Panc1 (cell line): ENCODE measurements at regions not wholly inside any gene's neighbourhood (a gene's known extent, or its start where the extent isn't known, plus 50 kb on each side); places are given as distances from the start of the nearest gene placed in this dataset.
"Not testable (repeated sequence)": the region's sequence is repeated elsewhere in the genome, so short reads cannot be mapped to it uniquely, and the experiment has no call there.

Experiments
- ATAC-seq: fragments of 200-7000 bp; cut with Tn5 transposase; 2 replicates; pipeline ENCODE4 v1.9.1; 2020; ENCODE audit warnings: mild to moderate bottlenecking, moderate library complexity
- BruUV-seq: library from RNA; stranded (reverse); fragments of 400-500 nt; replicated peaks from 2 replicates; lab custom pipeline; 2021; lab: Mats Ljungman, UMichigan
- CTCF ChIA-PET: fragments of 300-600 bp; sonication (Branson Sonifier 250); formaldehyde crosslinking; loops from one replicate; lab custom pipeline; 2022; ENCODE audit warnings: antibody characterized with exemption; lab: Charles Lee
- POLR2A ChIA-PET: fragments of 300-600 bp; sonication (Branson Sonifier 250); formaldehyde crosslinking; loops from one replicate; lab custom pipeline; 2022; ENCODE audit warnings: antibody characterized with exemption; lab: Charles Lee
- DNase-seq: peaks from one replicate; pipeline ENCODE4 v3.0.0-alpha.2; 2010; ENCODE audit warnings: low read depth, low spot score
- H3K27ac ChIP-seq: 2 replicates; pipeline ENCODE4 v1.5.1; 2011; ENCODE audit warnings: mild to moderate bottlenecking, low read length, inconsistent platforms
- H3K27me3 ChIP-seq: fragments of 200-500 bp; sonication (Bioruptor generic); 2 replicates; pipeline ENCODE4 v1.6.0; 2014; ENCODE audit warnings: low read length, inconsistent platforms; ENCODE audit not compliant: control insufficient read depth, insufficient read depth
- H3K36me3 ChIP-seq: fragments of 200-500 bp; sonication (Bioruptor generic); 2 replicates; pipeline ENCODE4 v1.5.1; 2014; ENCODE audit warnings: inconsistent platforms, mild to moderate bottlenecking, low read length, moderate library complexity; ENCODE audit not compliant: control insufficient read depth, insufficient read depth
- H3K4me1 ChIP-seq: 2 replicates; pipeline ENCODE4 v1.5.1; 2011; ENCODE audit warnings: inconsistent platforms, mild to moderate bottlenecking, low read length, moderate library complexity; ENCODE audit not compliant: control insufficient read depth, insufficient read depth
- H3K4me3 ChIP-seq, 2 experiments: 2 replicates each; pipeline ENCODE4 v1.5.1; 2011 to 2012; ENCODE audit warnings: low read depth in 2 of 2, low read length in 2 of 2, mild to moderate bottlenecking in 2 of 2, inconsistent platforms in 1 of 2, moderate library complexity in 1 of 2
- H3K9me3 ChIP-seq: fragments of 200-500 bp; sonication (Bioruptor generic); 2 replicates; pipeline ENCODE4 v1.5.1; 2014; ENCODE audit warnings: low read depth, mild to moderate bottlenecking, inconsistent platforms, low read length, moderate library complexity; ENCODE audit not compliant: control insufficient read depth, insufficient read depth
- CTCF ChIP-seq: fragments of 450-650 bp; IDR thresholded peaks from 2 replicates; pipeline ENCODE4 v1.5.1; 2017; ENCODE audit warnings: mild to moderate bottlenecking
- POLR2AphosphoS5 ChIP-seq: IDR thresholded peaks from 2 replicates; pipeline ENCODE4 v1.6.1; 2012; ENCODE audit warnings: mild to moderate bottlenecking, low read depth, low read length, moderate library complexity
- REST ChIP-seq, 2 experiments: IDR thresholded peaks; 2 replicates each; pipeline ENCODE4 v1.6.1; 2011 to 2012; ENCODE audit warnings: low read depth in 2 of 2, control low read depth in 1 of 2, low read length in 1 of 2, mild to moderate bottlenecking in 1 of 2, moderate library complexity in 1 of 2; ENCODE audit not compliant: insufficient read depth in 1 of 2
- SIN3A ChIP-seq: IDR thresholded peaks from 2 replicates; pipeline ENCODE4 v1.6.1; 2012; ENCODE audit warnings: low read depth, mild to moderate bottlenecking, low read length, moderate library complexity, borderline replicate concordance; ENCODE audit not compliant: insufficient read depth
- TCF7L2 ChIP-seq: IDR thresholded peaks from 2 replicates; pipeline ENCODE4 v1.6.1; 2011; ENCODE audit warnings: mild to moderate bottlenecking, low read depth, low read length, inconsistent platforms
- in situ Hi-C: cut with HindIII; loops from 2 replicates; pipeline ENCODE4 v1.10.0; 2016; ENCODE audit warnings: low sequenced_read_pairs, low pct_unique_long_range_greater_than_20kb
- intact Hi-C: fragments of 100-400 bp; cut with micrococcal nuclease; formaldehyde crosslinking; loops from one replicate; pipeline ENCODE4 v1.10.0; 2022; ENCODE audit not compliant: unreplicated experiment

GRCh38 chr1:174079796-174080195 lies 57.6 kb upstream of the RC3H1 start:
- no peaks in the 10 kb centered on the region for H3K9me3 ChIP-seq
- H3K4me3 ChIP-seq: no peak overlapping the region
- ATAC-seq (no peak), DNase-seq (no peak)
- in situ Hi-C loops: no loop called here
- 0 out of 2 replicates have a peak, but pooled peaks cover 2% of the 10 kb centered on the region for H3K27me3 ChIP-seq
- POLR2A ChIA-PET: no interaction called here
- intact Hi-C loops: no loop called here
- H3K36me3 ChIP-seq: no peaks in the 10 kb centered on the region
- H3K4me1 ChIP-seq: no peaks in the 10 kb centered on the region
- H3K27ac ChIP-seq: no peak overlapping the region
- TF ChIP-seq CTCF (no peak), TCF7L2 (no peak)
- CTCF ChIA-PET: no interaction called here
- BruUV-seq: no TSS peak

- intact Hi-C loops, CTCF ChIA-PET, H3K9me3 ChIP-seq, H3K27me3 ChIP-seq, in situ Hi-C loops, ATAC-seq, H3K27ac ChIP-seq, H3K36me3 ChIP-seq, H3K4me1 ChIP-seq, H3K4me3 ChIP-seq, BruUV-seq, DNase-seq: not testable (repeated sequence)
- POLR2A ChIA-PET: interaction anchor here (0.7 kb wide), 1 partner anchor 59 kb away, joined by 18 read pairs; no protein-coding TSS in a partner anchor
Measured at GRCh38 chr1:174078916-174079315, 56.8 kb upstream of the RC3H1 start.

- Histone ChIP-seq H3K9me3 (no peaks in the 10 kb centered on the region), H3K36me3 (no peaks in the 10 kb centered on the region), H3K27me3 (0 out of 2 replicates have a peak, but pooled peaks cover 2% of the 10 kb centered on the region), H3K4me3 (no peak overlapping the region), H3K27ac (no peak overlapping the region), H3K4me1 (no peaks in the 10 kb centered on the region)
- TF ChIP-seq TCF7L2 (no peak), CTCF (no peak)
- intact Hi-C loops: no loop called here
- POLR2A ChIA-PET: no interaction called here
- DNase-seq (no peak), ATAC-seq (no peak)
- in situ Hi-C loops: no loop called here
- no TSS peak for BruUV-seq
- CTCF ChIA-PET: no interaction called here
Measured at GRCh38 chr1:174077749-174078490, 55.8 kb upstream of the RC3H1 start.

GRCh38 chr1:174075245-174075692 lies 53.1 kb upstream of the RC3H1 start:
- H3K36me3 ChIP-seq: no peaks in the 10 kb centered on the region
- no peak overlapping the region for H3K4me3 ChIP-seq
- H3K27me3 ChIP-seq: 0 out of 2 replicates have a peak, but pooled peaks cover 2% of the 10 kb centered on the region
- BruUV-seq: no TSS peak
- POLR2A ChIA-PET: no interaction called here
- no peak for ATAC-seq
- intact Hi-C loops (no loop called here), in situ Hi-C loops (no loop called here)
- no peaks in the 10 kb centered on the region for H3K9me3 ChIP-seq
- H3K4me1 ChIP-seq: no peaks in the 10 kb centered on the region
- H3K27ac ChIP-seq: no peak overlapping the region
- CTCF ChIA-PET: no interaction called here
- DNase-seq: no peak
- no peak for TF ChIP-seq TCF7L2
- TF ChIP-seq CTCF: no peak
- TF ChIP-seq REST (IDR thresholded peaks at IDR 0.05; ENCODE audit: insufficient read depth in 1 of 2, low read depth in 2 of 2, low read length in 1 of 2): no peak
- no peak for TF ChIP-seq POLR2AphosphoS5
- no peak for TF ChIP-seq SIN3A
